Epithelial cell of proximal tubule (primary cell): ENCODE measurements at regions not wholly inside any gene's neighbourhood (a gene's known extent, or its start where the extent isn't known, plus 50 kb on each side); places are given as distances from the start of the nearest gene placed in this dataset.

Source experiments
- DNase-seq: peaks from one replicate; pipeline ENCODE4 v3.0.0-alpha.2; 2011; ENCODE audit warnings: low read depth
- H3K4me3 ChIP-seq: 2 replicates; pipeline ENCODE4 v1.5.1; 2011; ENCODE audit warnings: low read depth, mild to moderate bottlenecking, low read length
- CTCF ChIP-seq: conservative IDR thresholded peaks from 2 replicates; pipeline ENCODE4 v1.5.1; 2012; ENCODE audit warnings: low read depth, mild to moderate bottlenecking, low read length

- DNase-seq, result no peak
- TF ChIP-seq CTCF, result no peak
- H3K4me3 ChIP-seq, result no peak overlapping the region
Measured at GRCh38 chr1:232225336-232226131, 404.4 kb downstream of the SIPA1L2 start.

GRCh38 chr1:232223887-232224286 lies 406.0 kb downstream of the SIPA1L2 start:
- no peak for TF ChIP-seq CTCF
- no peak for DNase-seq
- no peak overlapping the region for H3K4me3 ChIP-seq

- no peak overlapping the region for H3K4me3 ChIP-seq
- TF ChIP-seq CTCF, result no peak
- no peak for DNase-seq
Measured at GRCh38 chr1:232223183-232223708, 406.7 kb downstream of the SIPA1L2 start.

- no peak overlapping the region for H3K4me3 ChIP-seq
- DNase-seq, result no peak
- TF ChIP-seq CTCF, result no peak
Measured at GRCh38 chr1:232222614-232223013, 407.3 kb downstream of the SIPA1L2 start.

- peak; percentile 90 for DNase-seq
- no peak for TF ChIP-seq CTCF
Measured at GRCh38 chr1:232221802-232222499, 408.0 kb downstream of the SIPA1L2 start.

GRCh38 chr1:232218955-232219865 lies 410.7 kb downstream of the SIPA1L2 start:
- no peak for TF ChIP-seq CTCF
- no peak for DNase-seq
- no peak overlapping the region for H3K4me3 ChIP-seq

More at GRCh38 chr1:232221802-232222499, 408.0 kb downstream of the SIPA1L2 start:
- no peak overlapping the region for H3K4me3 ChIP-seq
